OCI-LY7 (cell line): ENCODE measurements at regions not wholly inside any gene's neighbourhood (a gene's known extent, or its start where the extent isn't known, plus 50 kb on each side); places are given as distances from the start of the nearest gene placed in this dataset.

Experiments
- CTCF ChIP-seq: fragments of 200-600 bp; sonication (generic); conservative IDR thresholded peaks from 2 replicates; pipeline ENCODE4 v1.5.1; 2014; ENCODE audit warnings: mild to moderate bottlenecking, antibody characterized with exemption, low read length, moderate library complexity, mixed read lengths
- EZH2phosphoT487 ChIP-seq: fragments of 200-600 bp; sonication (generic); IDR thresholded peaks from 2 replicates; pipeline ENCODE4 v1.6.1; 2018; ENCODE audit warnings: low read depth, borderline replicate concordance, mild to moderate bottlenecking, mixed run types, antibody characterized with exemption, low read length, moderate library complexity, mixed read lengths

GRCh38 chr4:3374011-3374645, 67.6 kb upstream of the HGFAC start:
- TF ChIP-seq CTCF (no peak), EZH2phosphoT487 (no peak)
